GM23248 (cell line): ENCODE measurements at regions not wholly inside any gene's neighbourhood (a gene's known extent, or its start where the extent isn't known, plus 50 kb on each side); places are given as distances from the start of the nearest gene placed in this dataset.

Experiments used
- DNase-seq: peaks from one replicate; pipeline ENCODE4 v3.0.0-alpha.2; 2015
- H2AFZ ChIP-seq: fragments of 200-600 bp; sonication (generic); 2 replicates; pipeline ENCODE4 v1.6.1; 2016; ENCODE audit warnings: antibody characterized with exemption
- H3F3A ChIP-seq: fragments of 200-600 bp; sonication (generic); 2 replicates; pipeline ENCODE4 v1.6.1; 2016; ENCODE audit warnings: mild to moderate bottlenecking, antibody characterized with exemption, mixed run types; ENCODE audit not compliant: insufficient read depth
- H3K27ac ChIP-seq: fragments of 200-600 bp; sonication (generic); 2 replicates; pipeline ENCODE4 v1.5.1; 2016; ENCODE audit warnings: mild to moderate bottlenecking
- H3K27me3 ChIP-seq: fragments of 200-600 bp; sonication (generic); replicated peaks from 2 replicates; pipeline ENCODE4 v1.6.1; 2016; ENCODE audit warnings: mild to moderate bottlenecking; ENCODE audit not compliant: insufficient read depth
- H3K36me3 ChIP-seq: fragments of 200-600 bp; sonication (generic); 2 replicates; pipeline ENCODE4 v1.6.1; 2016; ENCODE audit warnings: low read depth, mild to moderate bottlenecking
- H3K4me1 ChIP-seq: fragments of 200-600 bp; sonication (generic); 2 replicates; pipeline ENCODE4 v1.6.1; 2016; ENCODE audit warnings: mild to moderate bottlenecking; ENCODE audit not compliant: insufficient read depth
- H3K4me2 ChIP-seq: fragments of 200-600 bp; sonication (generic); one replicate; pipeline ENCODE4 v1.6.1; 2016; ENCODE audit warnings: mild to moderate bottlenecking; ENCODE audit not compliant: unreplicated experiment
- H3K4me3 ChIP-seq: fragments of 200-600 bp; sonication (generic); 2 replicates; pipeline ENCODE4 v1.5.1; 2016; ENCODE audit warnings: mild to moderate bottlenecking
- H3K79me2 ChIP-seq: fragments of 200-600 bp; sonication (generic); 2 replicates; pipeline ENCODE4 v1.6.1; 2016; ENCODE audit warnings: mild to moderate bottlenecking; ENCODE audit not compliant: insufficient read depth
- H3K9ac ChIP-seq: fragments of 200-600 bp; sonication (generic); 2 replicates; pipeline ENCODE4 v1.6.1; 2016; ENCODE audit warnings: mild to moderate bottlenecking
- H3K9me2 ChIP-seq: fragments of 200-600 bp; sonication (generic); 2 replicates; pipeline ENCODE4 v1.6.1; 2016; ENCODE audit warnings: mixed run types, mild to moderate bottlenecking, moderate library complexity; ENCODE audit not compliant: insufficient read depth
- H3K9me3 ChIP-seq: fragments of 200-600 bp; sonication (generic); one replicate; pipeline ENCODE4 v1.6.1; 2017; ENCODE audit warnings: low read depth
- H4K20me1 ChIP-seq: fragments of 200-600 bp; sonication (generic); 2 replicates; pipeline ENCODE4 v1.6.0; 2016; ENCODE audit not compliant: insufficient read depth
- EZH2 ChIP-seq: fragments of 200-600 bp; sonication (generic); IDR thresholded peaks from 2 replicates; pipeline ENCODE4 v1.6.1; 2018; ENCODE audit warnings: antibody characterized with exemption, mild to moderate bottlenecking; ENCODE audit not compliant: insufficient read depth, poor library complexity, severe bottlenecking
- EZH2phosphoT487 ChIP-seq: fragments of 200-600 bp; sonication (generic); IDR thresholded peaks from 2 replicates; pipeline ENCODE4 v1.6.1; 2018; ENCODE audit warnings: antibody characterized with exemption, moderate library complexity, mild to moderate bottlenecking, low read depth; ENCODE audit not compliant: insufficient read depth
- WGBS, 2 experiments: methylation state at CpG; one replicate each; pipeline ENCODE4 v1.1.6; 2015 to 2017; ENCODE audit warnings: low lambda C conversion rate in 2 of 2, low coverage in 1 of 2; ENCODE audit errors: missing lambda C conversion rate in 2 of 2; 5-methylcytosine and 5-hydroxymethylcytosine counted together
- in situ Hi-C: fragments of 300-500 bp; cut with MboI; formaldehyde crosslinking; loops from 2 replicates; pipeline ENCODE4 v1.15.0; 2020

DNA sequence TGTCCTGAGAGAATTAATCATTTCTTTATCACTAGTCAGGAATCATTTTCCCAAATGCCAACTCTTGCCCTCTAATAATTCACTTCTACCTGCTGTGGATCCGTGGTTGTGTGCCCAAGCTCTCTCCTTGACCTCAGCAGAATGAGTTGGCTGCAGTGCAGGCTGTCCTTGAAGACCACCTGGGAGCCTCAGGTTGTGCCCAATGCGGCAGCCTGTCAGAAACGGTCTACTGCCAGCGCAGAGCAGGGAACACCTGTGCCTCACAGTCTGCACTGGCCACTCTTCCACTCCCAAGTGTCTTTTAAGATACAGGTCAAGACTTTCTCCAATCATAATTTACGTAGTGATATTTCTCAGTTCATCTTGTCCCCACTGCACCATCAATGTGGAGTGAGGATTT lies 246.0 kb upstream of the PHF14 start:
- Histone ChIP-seq H3K9ac (no peak overlapping the region), H3K36me3 (no peaks in the 10 kb centered on the region), H3K4me1 (no peaks in the 10 kb centered on the region), H3K79me2 (no peaks in the 10 kb centered on the region), H3K4me2 (no peak overlapping the region), H3F3A (no peaks in the 10 kb centered on the region), H3K27ac (no peak overlapping the region), H2AFZ (no peak overlapping the region), H3K9me3 (peaks cover 6% of the 10 kb centered on the region), H3K27me3 (no peaks in the 10 kb centered on the region), H4K20me1 (no peaks in the 10 kb centered on the region), H3K4me3 (no peak overlapping the region), H3K9me2 (no peaks in the 10 kb centered on the region)
- 18 to 36% methylated on average over 5 of the region's 5 CpGs for WGBS, 2 experiments
- no peak for TF ChIP-seq EZH2phosphoT487
- no peak for TF ChIP-seq EZH2
- DNase-seq, result no peak
- in situ Hi-C loops, result no loop called here

DNA sequence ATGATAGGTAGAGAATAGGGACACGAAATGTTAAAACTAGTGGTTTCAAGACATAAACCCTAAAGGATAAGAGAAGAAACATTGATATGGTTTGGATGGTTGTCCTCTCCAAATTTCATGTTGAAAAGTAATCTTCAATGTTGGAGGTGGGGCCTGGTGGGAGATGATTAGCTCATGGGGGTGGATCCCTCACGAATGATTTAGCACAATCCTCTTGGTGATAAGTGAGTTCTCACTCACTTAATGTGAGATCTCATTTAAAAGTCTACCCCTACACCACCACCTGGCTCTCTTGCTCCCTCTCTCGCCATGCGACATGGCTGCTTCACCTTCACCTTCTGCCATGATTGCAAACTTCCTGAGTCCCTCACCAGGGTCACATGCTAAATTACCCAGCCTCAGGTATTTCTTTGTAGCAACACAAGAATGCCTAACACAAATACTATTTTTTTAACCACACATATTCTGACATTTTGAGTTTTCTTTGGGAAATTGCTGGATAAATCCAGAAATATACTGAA lies 242.4 kb upstream of the PHF14 start:
- Histone ChIP-seq H3K4me1 (no peaks in the 10 kb centered on the region), H3K9me2 (no peaks in the 10 kb centered on the region), H4K20me1 (no peaks in the 10 kb centered on the region), H3K36me3 (no peaks in the 10 kb centered on the region), H3K9me3 (peaks cover 4% of the 10 kb centered on the region), H3K9ac (no peak overlapping the region), H3K27ac (no peak overlapping the region), H3K27me3 (no peaks in the 10 kb centered on the region), H3K4me2 (no peak overlapping the region), H2AFZ (no peak overlapping the region), H3F3A (no peaks in the 10 kb centered on the region), H3K4me3 (no peak overlapping the region), H3K79me2 (no peaks in the 10 kb centered on the region)
- TF ChIP-seq EZH2, result no peak
- no peak for TF ChIP-seq EZH2phosphoT487
- WGBS, 2 experiments, result 8 to 25% methylated on average over 4 of the region's 4 CpGs
- in situ Hi-C loops, result no loop called here
- no peak for DNase-seq

DNA sequence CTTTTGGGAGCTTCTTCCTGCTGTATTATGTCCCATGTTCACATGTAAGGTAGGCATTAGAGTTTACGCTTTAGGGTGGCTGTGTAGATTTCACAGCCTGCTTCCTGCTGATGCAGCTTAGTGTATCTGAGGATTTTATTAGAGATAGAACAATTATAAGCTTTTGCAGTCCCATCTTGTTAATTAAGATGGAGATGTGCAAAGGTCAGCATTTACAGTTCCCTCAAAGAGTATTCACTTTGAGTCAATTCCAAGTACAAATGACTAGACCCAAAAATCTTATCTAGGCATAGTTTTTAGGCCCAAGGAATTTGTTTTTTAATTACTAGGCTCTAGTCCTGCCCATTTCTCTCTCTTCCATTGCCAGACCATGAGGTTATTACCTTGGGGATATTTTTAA lies 239.9 kb upstream of the PHF14 start:
- no peak overlapping the region for H3K9ac ChIP-seq
- no peak for TF ChIP-seq EZH2
- no peak for TF ChIP-seq EZH2phosphoT487

DNA sequence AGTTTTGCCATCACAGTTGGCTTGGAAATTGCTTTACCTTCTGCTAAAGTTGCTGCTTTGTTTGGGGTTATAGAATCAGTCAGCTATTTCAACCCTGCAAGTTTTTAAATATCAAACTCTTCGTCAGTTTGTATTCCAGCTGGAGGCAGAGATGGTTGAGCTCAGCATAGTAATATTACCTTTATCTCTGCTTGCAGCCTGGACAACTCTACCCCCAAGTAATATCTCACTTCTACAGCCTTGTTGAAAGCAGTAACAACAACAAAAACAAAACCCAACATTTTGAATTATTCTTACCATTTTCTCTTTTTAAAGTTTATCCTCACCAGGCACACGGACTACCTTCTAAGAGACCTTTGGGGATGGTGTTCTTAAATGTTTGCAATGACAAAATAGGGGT lies 239.1 kb upstream of the PHF14 start:
- H2AFZ ChIP-seq, result no peak overlapping the region
- H3K36me3 ChIP-seq, result no peaks in the 10 kb centered on the region
- H3K4me2 ChIP-seq, result no peak overlapping the region
- H3K4me1 ChIP-seq, result no peaks in the 10 kb centered on the region
- H3K4me3 ChIP-seq, result no peak overlapping the region
- TF ChIP-seq EZH2 (no peak), EZH2phosphoT487 (no peak)
- no peak overlapping the region for H3K9ac ChIP-seq
- WGBS, 2 experiments, result 3 to 13% methylated on average over 2 of the region's 2 CpGs
- no peak for DNase-seq
- no peaks in the 10 kb centered on the region for H3K27me3 ChIP-seq
- H3K9me2 ChIP-seq, result no peaks in the 10 kb centered on the region
- no peaks in the 10 kb centered on the region for H3F3A ChIP-seq
- in situ Hi-C loops, result no loop called here
- no peaks in the 10 kb centered on the region for H3K79me2 ChIP-seq
- H4K20me1 ChIP-seq, result no peaks in the 10 kb centered on the region
- H3K9me3 ChIP-seq, result peaks cover 3% of the 10 kb centered on the region
- no peak overlapping the region for H3K27ac ChIP-seq

More for the DNA sequence above, 239.9 kb upstream of the PHF14 start:
- Histone ChIP-seq H3K79me2 (no peaks in the 10 kb centered on the region), H3K9me3 (peaks cover 4% of the 10 kb centered on the region), H3K4me2 (no peak overlapping the region), H3K9me2 (no peaks in the 10 kb centered on the region), H3K36me3 (no peaks in the 10 kb centered on the region), H3K4me3 (no peak overlapping the region), H4K20me1 (no peaks in the 10 kb centered on the region), H3K27ac (no peak overlapping the region), H3K27me3 (no peaks in the 10 kb centered on the region), H2AFZ (no peak overlapping the region), H3K4me1 (no peaks in the 10 kb centered on the region), H3F3A (no peaks in the 10 kb centered on the region)
- no peak for DNase-seq
- in situ Hi-C loops, result no loop called here
- WGBS, 2 experiments, result 41 to 63% methylated on average over 1 of the region's 1 CpG

DNA sequence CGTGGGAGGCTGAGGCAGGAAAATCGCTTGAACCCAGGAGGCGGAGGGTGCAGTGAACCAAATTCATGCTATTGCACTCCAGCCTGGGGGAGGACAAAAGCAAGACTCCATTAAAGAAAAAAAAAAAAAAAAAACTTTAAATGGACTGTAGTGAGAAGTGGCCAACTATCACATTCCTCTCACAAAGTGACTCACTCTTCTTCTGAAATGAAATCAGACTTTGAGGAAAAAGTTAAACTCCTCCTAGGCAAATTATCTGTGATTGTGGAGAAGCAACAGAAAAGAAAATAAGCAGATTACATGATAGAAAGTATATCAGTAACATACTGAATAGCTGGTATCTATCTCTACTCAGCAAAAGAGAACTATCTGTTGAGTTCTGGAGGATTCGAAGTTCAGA lies 234.3 kb upstream of the PHF14 start:
- Histone ChIP-seq H3K27ac (no peak overlapping the region), H3F3A (no peaks in the 10 kb centered on the region), H2AFZ (no peak overlapping the region), H3K79me2 (no peaks in the 10 kb centered on the region), H3K27me3 (no peaks in the 10 kb centered on the region), H3K9me3 (no peaks in the 10 kb centered on the region), H3K36me3 (no peaks in the 10 kb centered on the region), H3K9me2 (no peaks in the 10 kb centered on the region), H3K4me3 (no peak overlapping the region), H3K4me1 (no peaks in the 10 kb centered on the region), H3K9ac (no peak overlapping the region), H3K4me2 (no peak overlapping the region), H4K20me1 (no peaks in the 10 kb centered on the region)
- WGBS, 2 experiments, result 29 to 35% methylated on average over 4 of the region's 4 CpGs
- TF ChIP-seq EZH2 (no peak), EZH2phosphoT487 (no peak)
- in situ Hi-C loops, result no loop called here
- no peak for DNase-seq
